Bronchial epithelial cell (primary cell): ENCODE measurements at regions not wholly inside any gene's neighbourhood (a gene's known extent, or its start where the extent isn't known, plus 50 kb on each side); places are given as distances from the start of the nearest gene placed in this dataset.

Source experiments
- DNase-seq: peaks from one replicate; pipeline ENCODE4 v3.0.0-alpha.2; 2010; ENCODE audit warnings: low read depth
- FAIRE-seq: peaks from 2 replicates; lab custom pipeline; 2011; peaks lifted over from hg19 to GRCh38; lab: Jason Lieb, UNC
- H3K27me3 ChIP-seq: 2 replicates; pipeline ENCODE4 v1.5.1; 2011; ENCODE audit warnings: low read length; ENCODE audit not compliant: control insufficient read depth, insufficient read depth
- H3K36me3 ChIP-seq: 2 replicates; pipeline ENCODE4 v1.5.1; 2011; ENCODE audit warnings: low read length; ENCODE audit not compliant: control insufficient read depth, insufficient read depth
- H3K4me3 ChIP-seq: 2 replicates; pipeline ENCODE4 v1.5.1; 2011; ENCODE audit warnings: mild to moderate bottlenecking, low read depth, low read length, control low read depth
- TF ChIP-seq, protein P1 (sequence below): IDR thresholded peaks from 2 replicates; pipeline ENCODE4 v1.5.1; 2011; ENCODE audit warnings: mild to moderate bottlenecking, moderate library complexity, low read length, control low read depth, inconsistent platforms; ENCODE audit not compliant: insufficient read depth, severe bottlenecking

DNA sequence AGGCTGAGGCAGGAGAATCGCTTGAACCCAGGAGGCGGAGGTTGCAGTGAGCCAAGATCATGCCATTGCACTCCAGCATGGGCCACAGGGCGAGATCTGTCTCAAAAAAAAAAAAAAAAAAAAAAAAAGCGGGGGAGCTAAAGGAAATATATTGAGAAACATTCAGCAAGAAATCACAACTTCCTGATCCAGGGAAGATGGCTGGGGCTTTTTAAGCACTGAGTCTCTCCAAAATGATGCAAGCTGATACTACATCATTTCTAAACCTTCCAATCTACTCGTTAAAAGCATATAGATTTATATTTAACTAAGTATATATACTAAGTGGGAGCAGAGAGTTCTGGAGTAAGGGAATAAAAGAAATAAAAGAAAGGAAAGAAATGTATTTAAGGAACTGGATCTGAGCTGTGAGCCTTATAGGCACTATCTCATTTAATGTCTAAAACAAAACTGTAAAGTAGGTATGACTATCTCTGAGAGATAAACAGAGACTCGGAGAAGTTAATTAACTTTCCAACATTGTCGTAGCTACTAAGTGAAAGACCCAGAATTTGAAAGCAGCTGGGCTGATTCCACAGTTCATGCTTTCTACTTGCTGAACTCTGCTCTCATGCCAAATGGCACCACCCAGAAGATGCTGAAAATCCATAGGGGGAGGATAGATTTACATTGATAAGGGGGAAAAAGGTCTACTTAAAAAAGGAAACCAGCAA lies 215.0 kb upstream of the MARCKS start:
- FAIRE-seq (no peak), DNase-seq (no peak)
- H3K27me3 ChIP-seq: no peaks in the 10 kb centered on the region
- TF ChIP-seq, protein P1, sequence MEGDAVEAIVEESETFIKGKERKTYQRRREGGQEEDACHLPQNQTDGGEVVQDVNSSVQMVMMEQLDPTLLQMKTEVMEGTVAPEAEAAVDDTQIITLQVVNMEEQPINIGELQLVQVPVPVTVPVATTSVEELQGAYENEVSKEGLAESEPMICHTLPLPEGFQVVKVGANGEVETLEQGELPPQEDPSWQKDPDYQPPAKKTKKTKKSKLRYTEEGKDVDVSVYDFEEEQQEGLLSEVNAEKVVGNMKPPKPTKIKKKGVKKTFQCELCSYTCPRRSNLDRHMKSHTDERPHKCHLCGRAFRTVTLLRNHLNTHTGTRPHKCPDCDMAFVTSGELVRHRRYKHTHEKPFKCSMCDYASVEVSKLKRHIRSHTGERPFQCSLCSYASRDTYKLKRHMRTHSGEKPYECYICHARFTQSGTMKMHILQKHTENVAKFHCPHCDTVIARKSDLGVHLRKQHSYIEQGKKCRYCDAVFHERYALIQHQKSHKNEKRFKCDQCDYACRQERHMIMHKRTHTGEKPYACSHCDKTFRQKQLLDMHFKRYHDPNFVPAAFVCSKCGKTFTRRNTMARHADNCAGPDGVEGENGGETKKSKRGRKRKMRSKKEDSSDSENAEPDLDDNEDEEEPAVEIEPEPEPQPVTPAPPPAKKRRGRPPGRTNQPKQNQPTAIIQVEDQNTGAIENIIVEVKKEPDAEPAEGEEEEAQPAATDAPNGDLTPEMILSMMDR: no peak
- no peaks in the 10 kb centered on the region for H3K36me3 ChIP-seq
- no peak overlapping the region for H3K4me3 ChIP-seq

GRCh38 chr6:113642714-113643406 lies 214.3 kb upstream of the MARCKS start:
- Histone ChIP-seq H3K27me3 (no peaks in the 10 kb centered on the region), H3K4me3 (no peak overlapping the region), H3K36me3 (no peaks in the 10 kb centered on the region)
- TF ChIP-seq, protein P1: no peak
- FAIRE-seq (no peak), DNase-seq (no peak)

- no peak for FAIRE-seq
- TF ChIP-seq, protein P1: no peak
These were observed 213.8 kb upstream of the MARCKS start for GRCh38 chr6:113643407-113643770.

DNA sequence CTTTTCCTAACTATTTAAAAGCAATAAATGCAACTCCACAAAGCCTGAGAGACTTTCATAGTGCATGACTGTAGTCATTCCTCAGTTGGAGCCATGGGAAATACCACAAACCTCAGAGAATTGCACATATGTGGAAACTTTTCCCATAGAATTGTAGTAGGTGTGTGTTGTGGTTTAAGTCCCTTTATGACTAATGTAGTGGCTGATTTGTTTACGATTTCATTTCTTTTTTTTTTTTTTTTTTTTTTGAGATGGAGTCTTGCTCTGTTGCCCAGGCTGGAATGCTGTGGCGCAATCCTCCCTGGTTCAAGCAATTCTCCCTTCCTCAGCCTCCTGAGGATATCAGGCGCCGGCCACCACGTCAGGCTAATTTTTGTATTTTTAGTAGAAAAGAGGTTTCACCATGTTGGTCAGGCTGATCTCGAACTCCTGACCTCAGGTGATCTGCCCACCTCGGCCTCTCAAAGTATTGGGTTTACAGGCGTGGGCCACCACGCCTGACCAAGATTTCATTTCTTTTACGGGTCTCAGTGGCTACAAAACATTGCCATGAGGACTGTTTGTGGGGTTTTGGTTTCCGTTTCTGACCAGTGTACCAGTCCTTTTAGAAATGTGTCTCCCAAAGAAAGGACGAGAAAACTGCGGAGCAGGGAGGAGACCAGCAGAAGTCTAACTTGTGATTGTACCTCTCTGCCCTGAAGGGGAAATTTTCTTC lies 212.1 kb upstream of the MARCKS start:
- H3K27me3 ChIP-seq: no peaks in the 10 kb centered on the region
- DNase-seq (peak; percentile 98), FAIRE-seq (no peak)
- H3K36me3 ChIP-seq: no peaks in the 10 kb centered on the region
- TF ChIP-seq, protein P1: no peak
- no peak overlapping the region for H3K4me3 ChIP-seq

More at GRCh38 chr6:113643407-113643770, 213.8 kb upstream of the MARCKS start:
- no peak for DNase-seq
- Histone ChIP-seq H3K4me3 (no peak overlapping the region), H3K27me3 (no peaks in the 10 kb centered on the region), H3K36me3 (no peaks in the 10 kb centered on the region)

DNA sequence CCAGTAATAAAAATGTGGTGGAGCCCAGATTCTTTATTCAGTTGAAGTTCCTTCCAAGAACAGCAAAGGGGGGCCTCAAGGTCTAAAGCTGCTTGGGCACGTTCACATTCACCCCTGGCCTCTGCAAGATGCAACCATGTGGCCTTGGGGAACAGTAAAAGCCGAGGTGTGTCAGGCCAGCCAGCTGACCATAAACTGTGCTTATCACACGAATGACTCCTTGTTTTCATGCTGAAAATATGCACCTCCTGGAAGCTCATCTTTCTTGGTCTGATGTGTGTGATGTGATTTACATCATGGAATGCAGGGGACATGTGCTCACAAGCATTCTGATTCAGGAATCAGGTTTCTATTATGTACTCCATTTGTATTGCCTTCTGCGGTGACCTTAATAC lies 211.6 kb upstream of the MARCKS start:
- TF ChIP-seq, protein P1: no peak
- no peaks in the 10 kb centered on the region for H3K27me3 ChIP-seq
- FAIRE-seq (no peak), DNase-seq (peak; percentile 99)
- no peaks in the 10 kb centered on the region for H3K36me3 ChIP-seq
- no peak overlapping the region for H3K4me3 ChIP-seq
